Uterus (tissue), 2 donors: ENCODE measurements at regions not wholly inside any gene's neighbourhood (a gene's known extent, or its start where the extent isn't known, plus 50 kb on each side); places are given as distances from the start of the nearest gene placed in this dataset.

Source experiments
- CTCF ChIP-seq, 4 experiments: fragments of 200-600 bp in 2 of 4; fragments of 450-650 bp in 2 of 4; sonication (generic) in 2 of 4; IDR thresholded peaks; one replicate each; pipeline ENCODE4 v1.5.1; 2016 to 2019; ENCODE audit warnings: antibody characterized with exemption in 4 of 4, mild to moderate bottlenecking in 2 of 4, moderate library complexity in 1 of 4
- POLR2A ChIP-seq, 2 donors: fragments of 450-650 bp; IDR thresholded peaks; one replicate each; pipeline ENCODE4 v1.6.1; 2016; ENCODE audit warnings: antibody characterized with exemption in 2 of 2, mild to moderate bottlenecking in 1 of 2, moderate library complexity in 1 of 2

DNA sequence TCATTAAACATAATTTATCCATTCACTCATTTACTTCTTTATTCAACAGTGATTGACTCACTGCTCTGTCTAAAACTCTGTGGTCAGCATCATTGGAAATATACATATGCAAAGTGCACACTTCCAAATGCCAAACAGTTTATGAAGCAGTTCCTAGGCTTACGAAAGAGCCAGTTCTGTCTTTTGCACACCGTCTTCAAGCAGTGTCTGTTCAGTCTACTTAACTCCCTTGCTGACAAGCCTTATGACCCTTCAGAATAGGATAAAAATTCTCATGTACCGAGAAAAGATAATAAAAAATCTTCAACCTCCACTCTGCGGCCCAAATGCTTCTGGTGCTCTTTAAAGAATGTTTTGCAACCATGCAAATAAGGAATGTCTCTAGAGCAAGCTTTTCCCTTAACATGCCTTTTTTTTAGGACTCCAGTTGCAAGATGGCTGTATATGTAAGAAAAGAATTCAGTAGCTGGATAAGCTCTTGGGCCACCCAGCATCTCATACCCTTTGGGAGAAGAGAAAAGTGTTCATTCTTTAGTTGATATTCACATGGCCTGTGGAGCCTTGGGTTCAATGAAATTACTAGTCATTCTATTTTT is 1037.0 kb upstream of the SLIT2 start:
- TF ChIP-seq CTCF (IDR thresholded peaks at IDR 0.05) (no peak), POLR2A (IDR thresholded peaks at IDR 0.05) (no peak)
